ENCODE measurements at regions not wholly inside any gene's neighbourhood (a gene's known extent, or its start where the extent isn't known, plus 50 kb on each side); places are given as distances from the start of the nearest gene placed in this dataset.

GRCh38 chr5:164560216-164560615, 1054.8 kb downstream of the MAT2B start:
- Histone ChIP-seq H3K4me3 (ENCODE audit: low read length in 3 of 3) (no peak overlapping the region), H3K27me3 (ENCODE audit: control insufficient read depth in 3 of 3, insufficient read depth in 3 of 3, low read length in 3 of 3) (no peaks in the 10 kb centered on the region), H3K27ac (ENCODE audit: low read depth, low read length) (no peak overlapping the region), H3K36me3 (ENCODE audit: control insufficient read depth in 3 of 3, insufficient read depth in 3 of 3, low read length in 3 of 3) (no peaks in the 10 kb centered on the region), H3K4me1 (ENCODE audit: control insufficient read depth in 3 of 3, insufficient read depth in 3 of 3, low read length in 3 of 3) (no peaks in the 10 kb centered on the region), H3K9ac (ENCODE audit: low read depth in 1 of 3, low read length in 3 of 3) (no peak overlapping the region), H3K9me3 (ENCODE audit: control insufficient read depth in 3 of 3, low read length in 3 of 3) (no peaks in the 10 kb centered on the region)

DNA sequence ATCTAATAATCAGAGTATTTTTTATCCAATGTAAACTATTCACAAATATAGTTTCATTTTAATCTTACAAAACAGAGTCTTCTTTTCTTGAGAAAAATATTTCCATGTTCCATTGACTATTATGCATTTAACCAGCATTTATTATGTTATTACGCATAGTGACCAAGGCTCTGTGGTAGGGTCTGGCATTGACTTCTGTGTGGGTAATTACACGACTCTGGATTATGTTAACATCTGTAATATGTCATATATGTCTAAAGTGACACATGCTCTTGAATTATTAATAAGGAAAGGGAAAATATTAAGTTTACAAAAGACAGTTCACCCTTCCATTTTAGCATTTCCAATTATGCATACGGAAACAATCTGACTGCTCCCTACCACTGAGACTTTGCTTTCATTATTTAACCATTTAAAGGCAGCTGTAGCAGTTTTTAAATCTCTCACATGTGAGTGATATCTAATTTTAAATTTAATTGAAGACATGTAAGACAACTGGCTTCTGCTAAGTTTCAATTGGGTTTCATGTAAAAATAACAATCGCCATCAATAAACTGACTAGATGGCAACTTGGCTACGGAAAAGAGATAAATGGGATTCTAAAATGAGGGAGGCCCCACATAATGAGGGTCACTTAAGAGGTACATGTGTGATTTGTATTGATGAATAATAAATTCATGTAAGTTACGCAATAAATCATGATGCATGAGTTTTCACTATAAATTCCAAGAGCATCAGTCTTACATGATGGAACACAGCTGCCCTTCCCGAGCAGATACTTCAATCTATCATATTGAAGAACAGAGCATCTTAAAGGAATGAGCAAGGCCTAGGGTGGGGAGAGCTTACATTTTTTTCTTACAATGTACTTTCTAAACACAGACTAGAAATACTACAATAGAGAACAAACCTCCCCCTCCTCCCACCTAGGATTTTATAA, 1056.8 kb downstream of the MAT2B start:
- H3K27ac ChIP-seq (ENCODE audit: low read depth, low read length): no peak overlapping the region
- H3K9ac ChIP-seq (ENCODE audit: low read depth in 1 of 3, low read length in 3 of 3): no peak overlapping the region
- H3K4me3 ChIP-seq (ENCODE audit: low read length in 3 of 3): no peak overlapping the region
- H3K27me3 ChIP-seq (ENCODE audit: control insufficient read depth in 3 of 3, insufficient read depth in 3 of 3, low read length in 3 of 3): no peaks in the 10 kb centered on the region
- no peaks in the 10 kb centered on the region for H3K4me1 ChIP-seq (ENCODE audit: control insufficient read depth in 3 of 3, insufficient read depth in 3 of 3, low read length in 3 of 3)
- no peaks in the 10 kb centered on the region for H3K36me3 ChIP-seq (ENCODE audit: control insufficient read depth in 3 of 3, insufficient read depth in 3 of 3, low read length in 3 of 3)
- no peaks in the 10 kb centered on the region for H3K9me3 ChIP-seq (ENCODE audit: control insufficient read depth in 3 of 3, low read length in 3 of 3)

DNA sequence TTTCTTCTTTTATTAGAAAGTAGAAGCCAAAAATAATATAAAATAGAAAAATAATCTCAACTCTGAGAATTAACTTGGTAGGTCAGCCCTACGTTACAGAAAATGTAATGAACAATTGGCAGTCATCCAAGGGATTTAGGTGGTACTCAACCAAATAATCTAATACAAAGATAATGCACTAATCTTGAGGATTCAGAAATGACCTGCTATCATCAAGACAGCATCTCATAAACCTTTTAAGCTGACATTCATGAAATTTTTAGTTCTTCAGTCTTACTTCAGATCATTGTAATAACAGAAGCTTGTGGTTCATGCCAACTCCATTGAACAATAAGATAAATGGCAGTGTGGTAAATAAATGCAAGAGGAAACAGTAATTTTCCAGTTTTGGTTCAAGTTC, 1058.0 kb downstream of the MAT2B start:
- H3K27ac ChIP-seq (ENCODE audit: low read depth, low read length): no peak overlapping the region
- no peaks in the 10 kb centered on the region for H3K9me3 ChIP-seq (ENCODE audit: control insufficient read depth in 3 of 3, low read length in 3 of 3)
- H3K36me3 ChIP-seq (ENCODE audit: control insufficient read depth in 3 of 3, insufficient read depth in 3 of 3, low read length in 3 of 3): no peaks in the 10 kb centered on the region
- no peaks in the 10 kb centered on the region for H3K27me3 ChIP-seq (ENCODE audit: control insufficient read depth in 3 of 3, insufficient read depth in 3 of 3, low read length in 3 of 3)
- H3K4me3 ChIP-seq (ENCODE audit: low read length in 3 of 3): no peak overlapping the region
- H3K4me1 ChIP-seq (ENCODE audit: control insufficient read depth in 3 of 3, insufficient read depth in 3 of 3, low read length in 3 of 3): no peaks in the 10 kb centered on the region
- H3K9ac ChIP-seq (ENCODE audit: low read depth in 1 of 3, low read length in 3 of 3): no peak overlapping the region

DNA sequence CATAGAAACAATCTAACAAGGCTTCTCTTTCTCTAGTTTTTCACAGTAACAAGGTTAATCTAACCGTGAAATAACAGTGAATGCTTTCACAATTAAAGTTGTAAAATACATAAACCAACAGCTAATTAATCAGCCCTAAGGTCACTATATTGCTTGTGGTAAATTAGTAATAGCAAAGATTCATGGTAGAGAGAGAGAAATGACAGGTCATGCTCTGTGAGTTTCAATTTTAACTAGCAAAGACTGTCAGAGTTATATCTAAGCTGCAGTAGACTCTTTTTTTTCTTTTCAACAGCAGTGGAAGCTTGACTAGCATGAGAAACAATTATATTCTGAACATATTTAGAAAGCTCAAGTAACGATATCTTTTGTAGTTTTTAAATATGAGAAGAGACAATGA, 1068.0 kb downstream of the MAT2B start:
- Histone ChIP-seq H3K4me1 (ENCODE audit: control insufficient read depth in 3 of 3, insufficient read depth in 3 of 3, low read length in 3 of 3) (no peaks in the 10 kb centered on the region), H3K9ac (ENCODE audit: low read depth in 1 of 3, low read length in 3 of 3) (no peak overlapping the region), H3K4me3 (ENCODE audit: low read length in 3 of 3) (no peak overlapping the region), H3K36me3 (ENCODE audit: control insufficient read depth in 3 of 3, insufficient read depth in 3 of 3, low read length in 3 of 3) (no peaks in the 10 kb centered on the region), H3K27me3 (ENCODE audit: control insufficient read depth in 3 of 3, insufficient read depth in 3 of 3, low read length in 3 of 3) (no peaks in the 10 kb centered on the region), H3K27ac (ENCODE audit: low read depth, low read length) (no peak overlapping the region), H3K9me3 (ENCODE audit: control insufficient read depth in 3 of 3, low read length in 3 of 3) (no peaks in the 10 kb centered on the region)

DNA sequence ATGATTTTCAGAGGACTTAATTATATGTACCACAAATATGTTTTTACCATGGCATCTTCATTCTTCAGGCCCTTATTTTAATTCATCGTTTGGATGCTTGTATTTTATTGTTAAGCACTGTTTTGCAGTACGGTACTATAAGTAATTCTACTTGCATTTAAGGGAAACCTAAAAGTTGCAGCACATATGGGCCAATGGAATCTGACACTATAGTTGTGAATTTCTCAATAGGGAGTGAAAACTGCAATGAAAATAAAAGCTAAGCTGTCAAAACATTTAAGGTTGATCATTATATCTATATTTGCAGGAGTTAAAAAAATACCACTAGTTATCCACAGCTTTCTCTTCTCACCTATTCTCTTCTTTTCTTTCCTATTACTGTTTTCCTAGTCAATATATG, 1071.8 kb downstream of the MAT2B start:
- Histone ChIP-seq H3K9me3 (ENCODE audit: control insufficient read depth in 3 of 3, low read length in 3 of 3) (no peaks in the 10 kb centered on the region), H3K27me3 (ENCODE audit: control insufficient read depth in 3 of 3, insufficient read depth in 3 of 3, low read length in 3 of 3) (no peaks in the 10 kb centered on the region), H3K9ac (ENCODE audit: low read depth in 1 of 3, low read length in 3 of 3) (no peak overlapping the region), H3K4me3 (ENCODE audit: low read length in 3 of 3) (no peak overlapping the region), H3K4me1 (ENCODE audit: control insufficient read depth in 3 of 3, insufficient read depth in 3 of 3, low read length in 3 of 3) (no peaks in the 10 kb centered on the region), H3K27ac (ENCODE audit: low read depth, low read length) (no peak overlapping the region), H3K36me3 (ENCODE audit: control insufficient read depth in 3 of 3, insufficient read depth in 3 of 3, low read length in 3 of 3) (no peaks in the 10 kb centered on the region)

GRCh38 chr5:164577742-164578141, 1072.3 kb downstream of the MAT2B start:
- Histone ChIP-seq H3K36me3 (ENCODE audit: control insufficient read depth in 3 of 3, insufficient read depth in 3 of 3, low read length in 3 of 3) (no peaks in the 10 kb centered on the region), H3K4me1 (ENCODE audit: control insufficient read depth in 3 of 3, insufficient read depth in 3 of 3, low read length in 3 of 3) (no peaks in the 10 kb centered on the region), H3K27ac (ENCODE audit: low read depth, low read length) (no peak overlapping the region), H3K9me3 (ENCODE audit: control insufficient read depth in 3 of 3, low read length in 3 of 3) (no peaks in the 10 kb centered on the region), H3K4me3 (ENCODE audit: low read length in 3 of 3) (no peak overlapping the region), H3K9ac (ENCODE audit: low read depth in 1 of 3, low read length in 3 of 3) (no peak overlapping the region), H3K27me3 (ENCODE audit: control insufficient read depth in 3 of 3, insufficient read depth in 3 of 3, low read length in 3 of 3) (no peaks in the 10 kb centered on the region)

DNA sequence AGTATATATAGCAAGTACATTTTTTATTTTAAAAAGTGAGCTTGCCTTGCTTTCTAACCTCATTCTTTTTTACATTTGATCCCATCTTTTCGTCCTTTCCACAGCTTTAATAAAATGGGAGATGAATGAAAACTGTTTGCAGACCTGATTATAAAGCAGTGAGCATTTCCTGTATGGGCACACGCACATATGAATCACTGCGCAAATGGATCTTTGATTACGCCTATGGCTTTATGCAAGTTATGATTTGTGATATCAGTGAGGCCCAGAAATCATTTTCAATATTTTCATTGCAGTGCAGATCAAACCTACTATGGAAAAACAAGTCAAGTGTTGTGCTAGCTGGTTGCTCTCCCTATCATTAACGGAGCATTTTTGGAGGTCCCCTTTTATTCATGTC, 1073.0 kb downstream of the MAT2B start:
- H3K9ac ChIP-seq (ENCODE audit: low read depth in 1 of 3, low read length in 3 of 3): no peak overlapping the region
- H3K4me3 ChIP-seq (ENCODE audit: low read length in 3 of 3): no peak overlapping the region
- H3K27me3 ChIP-seq (ENCODE audit: control insufficient read depth in 3 of 3, insufficient read depth in 3 of 3, low read length in 3 of 3): no peaks in the 10 kb centered on the region
- H3K4me1 ChIP-seq (ENCODE audit: control insufficient read depth in 3 of 3, insufficient read depth in 3 of 3, low read length in 3 of 3): no peaks in the 10 kb centered on the region
- H3K9me3 ChIP-seq (ENCODE audit: control insufficient read depth in 3 of 3, low read length in 3 of 3): no peaks in the 10 kb centered on the region
- no peaks in the 10 kb centered on the region for H3K36me3 ChIP-seq (ENCODE audit: control insufficient read depth in 3 of 3, insufficient read depth in 3 of 3, low read length in 3 of 3)
- H3K27ac ChIP-seq (ENCODE audit: low read depth, low read length): no peak overlapping the region

DNA sequence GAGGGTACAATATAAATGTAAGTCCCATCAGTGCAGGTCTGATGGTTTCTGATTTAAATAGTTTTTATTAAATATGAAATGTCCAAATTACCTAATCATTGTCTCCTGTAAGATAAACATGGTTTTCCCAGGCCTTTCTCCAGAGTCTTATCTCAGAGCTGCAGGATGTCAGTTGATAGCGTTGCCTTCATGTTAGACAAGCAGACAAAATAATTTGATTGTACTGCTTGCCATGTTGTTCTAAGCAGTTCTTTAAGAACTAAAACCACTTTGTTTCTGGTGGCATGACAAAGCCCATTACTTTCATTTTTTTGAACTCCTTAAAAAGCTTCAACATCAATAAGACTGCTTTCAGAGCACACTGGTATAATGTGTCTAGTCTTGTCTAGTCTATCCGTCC, 1073.5 kb downstream of the MAT2B start:
- H3K9ac ChIP-seq (ENCODE audit: low read depth in 1 of 3, low read length in 3 of 3): no peak overlapping the region
- H3K27me3 ChIP-seq (ENCODE audit: control insufficient read depth in 3 of 3, insufficient read depth in 3 of 3, low read length in 3 of 3): no peaks in the 10 kb centered on the region
- H3K9me3 ChIP-seq (ENCODE audit: control insufficient read depth in 3 of 3, low read length in 3 of 3): no peaks in the 10 kb centered on the region
- no peaks in the 10 kb centered on the region for H3K36me3 ChIP-seq (ENCODE audit: control insufficient read depth in 3 of 3, insufficient read depth in 3 of 3, low read length in 3 of 3)
- H3K27ac ChIP-seq (ENCODE audit: low read depth, low read length): no peak overlapping the region
- no peaks in the 10 kb centered on the region for H3K4me1 ChIP-seq (ENCODE audit: control insufficient read depth in 3 of 3, insufficient read depth in 3 of 3, low read length in 3 of 3)
- H3K4me3 ChIP-seq (ENCODE audit: low read length in 3 of 3): no peak overlapping the region

GRCh38 chr5:164580155-164580554, 1074.7 kb downstream of the MAT2B start:
- Histone ChIP-seq H3K27me3 (ENCODE audit: control insufficient read depth in 3 of 3, insufficient read depth in 3 of 3, low read length in 3 of 3) (no peaks in the 10 kb centered on the region), H3K4me1 (ENCODE audit: control insufficient read depth in 3 of 3, insufficient read depth in 3 of 3, low read length in 3 of 3) (no peaks in the 10 kb centered on the region), H3K27ac (ENCODE audit: low read depth, low read length) (no peak overlapping the region), H3K9ac (ENCODE audit: low read depth in 1 of 3, low read length in 3 of 3) (no peak overlapping the region), H3K36me3 (ENCODE audit: control insufficient read depth in 3 of 3, insufficient read depth in 3 of 3, low read length in 3 of 3) (no peaks in the 10 kb centered on the region), H3K9me3 (ENCODE audit: control insufficient read depth in 3 of 3, low read length in 3 of 3) (no peaks in the 10 kb centered on the region), H3K4me3 (ENCODE audit: low read length in 3 of 3) (no peak overlapping the region)

- no peaks in the 10 kb centered on the region for H3K36me3 ChIP-seq (ENCODE audit: control insufficient read depth in 3 of 3, insufficient read depth in 3 of 3, low read length in 3 of 3)
- no peak overlapping the region for H3K4me3 ChIP-seq (ENCODE audit: low read length in 3 of 3)
- H3K4me1 ChIP-seq (ENCODE audit: control insufficient read depth in 3 of 3, insufficient read depth in 3 of 3, low read length in 3 of 3): no peaks in the 10 kb centered on the region
- no peaks in the 10 kb centered on the region for H3K9me3 ChIP-seq (ENCODE audit: control insufficient read depth in 3 of 3, low read length in 3 of 3)
- no peaks in the 10 kb centered on the region for H3K27me3 ChIP-seq (ENCODE audit: control insufficient read depth in 3 of 3, insufficient read depth in 3 of 3, low read length in 3 of 3)
- H3K27ac ChIP-seq (ENCODE audit: low read depth, low read length): no peak overlapping the region
- H3K9ac ChIP-seq (ENCODE audit: low read depth in 1 of 3, low read length in 3 of 3): no peak overlapping the region
Measured at GRCh38 chr5:164581889-164582288, 1076.5 kb downstream of the MAT2B start.

Measured in skeletal muscle tissue (tissue), 3 donors.